Transverse colon (tissue), 1 donor: ENCODE measurements at regions not wholly inside any gene's neighbourhood (a gene's known extent, or its start where the extent isn't known, plus 50 kb on each side); places are given as distances from the start of the nearest gene placed in this dataset.

Source experiments
- EP300 ChIP-seq: sonication (generic); formaldehyde crosslinking; IDR thresholded peaks from one replicate; pipeline ENCODE4 v1.6.1; 2017; ENCODE audit warnings: antibody characterized with exemption, low read depth
- POLR2A ChIP-seq: fragments of 450-650 bp; IDR thresholded peaks from one replicate; pipeline ENCODE4 v1.6.1; 2016; ENCODE audit warnings: antibody characterized with exemption, mild to moderate bottlenecking, moderate library complexity

DNA sequence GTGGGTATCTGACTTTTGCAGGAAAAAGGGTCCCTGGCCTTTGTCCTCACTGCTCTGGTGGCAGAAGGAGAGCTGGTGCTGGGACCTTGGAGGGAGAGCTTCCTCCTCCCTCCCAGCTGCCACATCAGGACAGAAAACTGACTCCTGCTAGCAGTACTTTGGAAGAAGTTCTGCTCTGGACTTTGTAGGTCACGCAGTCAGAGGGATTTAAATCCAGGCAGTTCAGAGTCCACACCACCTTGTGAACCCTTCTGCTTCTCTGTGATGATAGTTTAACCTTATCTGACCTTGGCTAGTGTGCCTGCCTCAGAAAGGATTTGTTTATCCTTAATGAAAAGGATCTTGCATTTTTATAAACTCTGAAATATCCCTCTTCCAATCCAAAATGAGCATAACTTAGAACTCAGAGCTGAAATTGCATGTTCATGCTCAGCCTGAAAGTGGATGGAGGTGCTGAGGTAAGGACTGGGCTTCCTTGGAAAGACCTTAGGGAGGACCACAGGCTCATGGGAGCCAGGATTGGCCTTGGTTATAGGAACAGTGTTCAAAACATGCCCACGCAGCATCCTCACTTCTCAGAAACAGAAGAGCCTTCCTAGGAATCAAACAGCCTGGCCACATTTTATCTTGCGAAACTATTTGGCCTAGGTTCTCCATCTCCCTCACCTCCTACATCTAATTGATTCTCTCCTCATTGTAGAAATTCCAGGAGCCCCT lies 123.9 kb upstream of the SASH1 start:
- TF ChIP-seq EP300 (no peak), POLR2A (no peak)
